GM12878 (cell line): ENCODE measurements at regions not wholly inside any gene's neighbourhood (a gene's known extent, or its start where the extent isn't known, plus 50 kb on each side); places are given as distances from the start of the nearest gene placed in this dataset.

Source experiments
- ATAC-seq: fragments of 200-7000 bp; cut with Tn5 transposase; 3 replicates; pipeline ENCODE4 v1.9.1; 2020; ENCODE audit warnings: mild to moderate bottlenecking, moderate library complexity
- BruUV-seq: library from RNA; stranded (reverse); fragments of 400-500 nt; replicated peaks from 2 replicates; lab custom pipeline; 2021; lab: Mats Ljungman, UMichigan
- CTCF ChIA-PET: fragments of 300-600 bp; sonication (Branson Sonifier 250); formaldehyde crosslinking; extraction: SDS; loops from one replicate; lab custom pipeline; 2021; ENCODE audit warnings: inconsistent platforms; lab: Yijun Ruan, JAX
- POLR2A ChIA-PET: fragments of 350-600 bp; formaldehyde crosslinking; extraction: SDS; loops from one replicate; lab custom pipeline; 2021; ENCODE audit warnings: inconsistent platforms; lab: Charles Lee
- RAD21 ChIA-PET: fragments of 300-600 bp; sonication (Branson Sonifier 250); formaldehyde crosslinking; loops from one replicate; lab custom pipeline; 2023; ENCODE audit warnings: antibody characterized with exemption; ENCODE audit not compliant: unreplicated experiment; lab: Charles Lee
- SMC1A ChIA-PET: fragments of 300-600 bp; sonication (Branson Sonifier 250); formaldehyde crosslinking; loops from one replicate; lab custom pipeline; 2023; ENCODE audit not compliant: unreplicated experiment, uncharacterized antibody; lab: Charles Lee
- DNase-seq: peaks from one replicate; pipeline ENCODE4 v3.0.0-alpha.2; 2011; ENCODE audit warnings: low read depth, low spot score
- FAIRE-seq: peaks from 3 replicates; lab custom pipeline; 2011; peaks lifted over from hg19 to GRCh38; lab: Jason Lieb, UNC
- H2AFZ ChIP-seq: 2 replicates; pipeline ENCODE4 v1.6.0; 2011; ENCODE audit warnings: low read depth, low read length, control low read depth; ENCODE audit not compliant: control insufficient read depth
- H3K27ac ChIP-seq: 2 replicates; pipeline ENCODE4 v1.5.1; 2011; ENCODE audit warnings: control low read depth; ENCODE audit not compliant: control insufficient read depth, insufficient read depth
- H3K27me3 ChIP-seq, 2 experiments: replicated peaks in 1 of 2; 2 replicates each; pipeline versions ENCODE4 v1.6.0 to v1.6.1; 2011; ENCODE audit warnings: low read length in 1 of 2; ENCODE audit not compliant: control insufficient read depth in 2 of 2, insufficient read depth in 2 of 2
- H3K36me3 ChIP-seq, 2 experiments: 2 replicates each; pipeline ENCODE4 v1.5.1; 2011; ENCODE audit warnings: low read length in 1 of 2; ENCODE audit not compliant: control insufficient read depth in 2 of 2, insufficient read depth in 2 of 2
- H3K4me1 ChIP-seq: 2 replicates; pipeline ENCODE4 v1.6.1; 2011; ENCODE audit warnings: mild to moderate bottlenecking, low read length, moderate library complexity, mixed read lengths; ENCODE audit not compliant: control insufficient read depth, insufficient read depth
- H3K4me2 ChIP-seq: 2 replicates; pipeline ENCODE4 v1.6.0; 2011; ENCODE audit warnings: control low read depth; ENCODE audit not compliant: control insufficient read depth, insufficient read depth
- H3K4me3 ChIP-seq: fragments of 200-600 bp; sonication (generic); 2 replicates; pipeline ENCODE4 v1.5.1; 2016
- H3K79me2 ChIP-seq: 2 replicates; pipeline ENCODE4 v1.6.0; 2011; ENCODE audit warnings: low read length; ENCODE audit not compliant: control insufficient read depth, insufficient read depth
- H3K9ac ChIP-seq: 2 replicates; pipeline ENCODE4 v1.8.0; 2011; ENCODE audit warnings: low read length, control low read depth, mixed read lengths; ENCODE audit not compliant: control insufficient read depth, insufficient read depth
- H3K9me3 ChIP-seq: replicated peaks from 3 replicates; pipeline ENCODE4 v1.5.1; 2011; ENCODE audit warnings: mild to moderate bottlenecking, low read length; ENCODE audit not compliant: control insufficient read depth, insufficient read depth
- H4K20me1 ChIP-seq: 2 replicates; pipeline ENCODE4 v1.6.0; 2011; ENCODE audit not compliant: control insufficient read depth, insufficient read depth
- DPF2 ChIP-seq: fragments of 450-650 bp; IDR thresholded peaks from 2 replicates; pipeline ENCODE4 v1.6.1; 2017; ENCODE audit warnings: mild to moderate bottlenecking
- FOXK2 ChIP-seq: fragments of 450-650 bp; IDR thresholded peaks from 2 replicates; pipeline ENCODE4 v1.6.1; 2017; ENCODE audit warnings: mild to moderate bottlenecking, moderate library complexity
- IRF4 ChIP-seq: IDR thresholded peaks from 2 replicates; pipeline ENCODE4 v1.6.1; 2011; ENCODE audit warnings: low read depth, low read length
- YY1 ChIP-seq: IDR thresholded peaks from 2 replicates; pipeline ENCODE4 v1.6.1; 2011; ENCODE audit warnings: low read depth, mild to moderate bottlenecking, low read length
- WGBS: methylation state at CpG from one replicate; pipeline ENCODE4 v1.1.6; 2016; ENCODE audit warnings: low lambda C conversion rate; ENCODE audit not compliant: insufficient replicate concordance, insufficient coverage; ENCODE audit errors: missing lambda C conversion rate; 5-methylcytosine and 5-hydroxymethylcytosine counted together
- in situ Hi-C: fragments of 300-500 bp; cut with MboI; formaldehyde crosslinking; loops from 9 replicates; pipeline ENCODE4 v1.14.3; 2018; ENCODE audit warnings: mixed read lengths
- intact Hi-C: fragments of 100-400 bp; cut with micrococcal nuclease; formaldehyde crosslinking; loops from one replicate; pipeline ENCODE4 v1.14.2; 2022; ENCODE audit not compliant: unreplicated experiment
- TF ChIP-seq, protein P1 (sequence below): fragments of 450-650 bp; IDR thresholded peaks from 2 replicates; pipeline ENCODE4 v1.6.1; 2017; ENCODE audit warnings: mild to moderate bottlenecking, low read depth, inconsistent platforms; ENCODE audit not compliant: poor library complexity, severe bottlenecking

DNA sequence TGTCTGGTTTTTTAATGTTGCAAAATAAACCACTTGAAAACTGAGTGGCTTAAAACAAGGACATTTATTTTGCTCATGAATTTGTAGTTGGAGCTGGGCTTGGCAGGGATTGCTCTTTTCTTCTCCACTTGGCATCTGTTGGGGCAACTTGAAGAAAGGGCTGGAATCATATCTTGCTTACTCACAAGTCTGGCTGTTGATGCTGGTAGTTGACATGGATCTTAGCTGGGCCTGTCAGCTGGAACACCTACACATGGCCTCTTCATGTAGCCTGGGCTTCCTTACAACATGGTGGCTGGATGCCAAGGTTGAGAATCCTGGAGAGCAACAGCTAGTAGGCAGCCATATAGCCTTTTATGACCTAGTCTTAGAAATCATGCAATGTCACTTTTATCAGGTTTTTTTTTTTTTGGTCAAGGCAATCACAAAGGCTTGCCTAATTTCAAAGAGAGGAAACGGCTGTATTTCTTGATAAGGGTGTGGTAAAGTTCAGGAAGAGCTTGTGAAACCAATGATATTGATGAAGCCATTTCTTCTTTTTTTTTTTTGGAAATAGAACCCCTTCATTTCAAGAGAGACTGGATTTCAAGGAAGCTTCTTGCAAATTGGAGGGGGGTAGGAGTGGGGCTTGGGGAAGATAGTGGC is 262.1 kb downstream of the IL20RB start:
- no peak for TF ChIP-seq DPF2
- TF ChIP-seq, protein P1, sequence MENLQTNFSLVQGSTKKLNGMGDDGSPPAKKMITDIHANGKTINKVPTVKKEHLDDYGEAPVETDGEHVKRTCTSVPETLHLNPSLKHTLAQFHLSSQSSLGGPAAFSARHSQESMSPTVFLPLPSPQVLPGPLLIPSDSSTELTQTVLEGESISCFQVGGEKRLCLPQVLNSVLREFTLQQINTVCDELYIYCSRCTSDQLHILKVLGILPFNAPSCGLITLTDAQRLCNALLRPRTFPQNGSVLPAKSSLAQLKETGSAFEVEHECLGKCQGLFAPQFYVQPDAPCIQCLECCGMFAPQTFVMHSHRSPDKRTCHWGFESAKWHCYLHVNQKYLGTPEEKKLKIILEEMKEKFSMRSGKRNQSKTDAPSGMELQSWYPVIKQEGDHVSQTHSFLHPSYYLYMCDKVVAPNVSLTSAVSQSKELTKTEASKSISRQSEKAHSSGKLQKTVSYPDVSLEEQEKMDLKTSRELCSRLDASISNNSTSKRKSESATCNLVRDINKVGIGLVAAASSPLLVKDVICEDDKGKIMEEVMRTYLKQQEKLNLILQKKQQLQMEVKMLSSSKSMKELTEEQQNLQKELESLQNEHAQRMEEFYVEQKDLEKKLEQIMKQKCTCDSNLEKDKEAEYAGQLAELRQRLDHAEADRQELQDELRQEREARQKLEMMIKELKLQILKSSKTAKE, result no peak
- TF ChIP-seq IRF4, result no peak
- TF ChIP-seq YY1, result 0 out of 2 replicates have a peak, but pooled peaks have one; percentile 34
- no peak for TF ChIP-seq FOXK2
- no peaks in the 10 kb centered on the region for H3K79me2 ChIP-seq
- H3K9me3 ChIP-seq, result no peaks in the 10 kb centered on the region
- in situ Hi-C loops, result no loop called here
- ATAC-seq (no peak), DNase-seq (no peak), FAIRE-seq (no peak)
- intact Hi-C loops, result no loop called here
- H3K4me1 ChIP-seq, result no peaks in the 10 kb centered on the region; the same call in 1 of the 2 replicates
- H3K36me3 ChIP-seq, result no peaks in the 10 kb centered on the region
- H2AFZ ChIP-seq, result no peak overlapping the region
- no TSS peak for BruUV-seq
- ChIA-PET SMC1A (interaction anchor here (1.1 kb wide), 1 partner anchor 16 kb away, joined by 4 read pairs; no protein-coding TSS in a partner anchor), RAD21 (interaction anchor here (0.8 to 1.3 kb wide), 2 partner anchors 16 to 833 kb away, joined by 3 read pairs; no protein-coding TSS in a partner anchor), POLR2A (no interaction called here), CTCF (no interaction called here)
- H3K27me3 ChIP-seq, result no peaks in the 10 kb centered on the region
- H3K9ac ChIP-seq, result no peak overlapping the region
- H4K20me1 ChIP-seq, result no peaks in the 10 kb centered on the region
- no peak overlapping the region for H3K4me3 ChIP-seq
- 0% methylated on average over 1 of the region's 1 CpG for WGBS
- no peak overlapping the region for H3K4me2 ChIP-seq
- no peak overlapping the region for H3K27ac ChIP-seq
